ENCODE measurements at regions not wholly inside any gene's neighbourhood (a gene's known extent, or its start where the extent isn't known, plus 50 kb on each side); places are given as distances from the start of the nearest gene placed in this dataset.

DNA sequence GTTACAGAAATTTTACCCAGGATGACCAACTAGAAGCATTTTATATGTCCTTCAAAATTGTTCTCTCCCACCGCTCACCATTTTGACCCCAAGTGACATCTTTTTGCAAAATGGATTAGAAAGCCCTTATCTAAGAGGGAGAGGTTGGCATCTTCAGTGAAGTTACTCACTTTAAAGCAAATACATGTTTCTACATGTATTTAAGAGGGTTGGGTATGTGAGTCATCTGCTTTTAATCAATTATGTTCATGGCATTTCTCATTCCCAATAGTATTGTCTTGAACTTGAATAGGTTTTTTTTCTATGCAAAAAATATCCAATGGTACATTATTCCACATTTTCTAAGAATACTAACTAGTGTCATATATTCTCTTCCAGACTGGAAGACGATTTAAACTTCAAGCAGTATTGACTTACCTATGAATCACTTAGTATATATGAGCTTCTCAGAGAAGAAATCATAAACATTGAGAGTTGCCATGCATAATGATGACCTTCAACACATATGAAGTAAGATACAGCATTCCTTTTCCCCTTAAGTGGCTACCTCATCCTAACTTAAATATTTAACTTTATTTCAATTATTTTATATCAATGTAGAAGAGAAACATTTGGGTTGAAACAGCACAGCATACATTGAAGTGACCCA is 132.8 kb downstream of the POLR1F start:
- TF ChIP-seq, protein P1, sequence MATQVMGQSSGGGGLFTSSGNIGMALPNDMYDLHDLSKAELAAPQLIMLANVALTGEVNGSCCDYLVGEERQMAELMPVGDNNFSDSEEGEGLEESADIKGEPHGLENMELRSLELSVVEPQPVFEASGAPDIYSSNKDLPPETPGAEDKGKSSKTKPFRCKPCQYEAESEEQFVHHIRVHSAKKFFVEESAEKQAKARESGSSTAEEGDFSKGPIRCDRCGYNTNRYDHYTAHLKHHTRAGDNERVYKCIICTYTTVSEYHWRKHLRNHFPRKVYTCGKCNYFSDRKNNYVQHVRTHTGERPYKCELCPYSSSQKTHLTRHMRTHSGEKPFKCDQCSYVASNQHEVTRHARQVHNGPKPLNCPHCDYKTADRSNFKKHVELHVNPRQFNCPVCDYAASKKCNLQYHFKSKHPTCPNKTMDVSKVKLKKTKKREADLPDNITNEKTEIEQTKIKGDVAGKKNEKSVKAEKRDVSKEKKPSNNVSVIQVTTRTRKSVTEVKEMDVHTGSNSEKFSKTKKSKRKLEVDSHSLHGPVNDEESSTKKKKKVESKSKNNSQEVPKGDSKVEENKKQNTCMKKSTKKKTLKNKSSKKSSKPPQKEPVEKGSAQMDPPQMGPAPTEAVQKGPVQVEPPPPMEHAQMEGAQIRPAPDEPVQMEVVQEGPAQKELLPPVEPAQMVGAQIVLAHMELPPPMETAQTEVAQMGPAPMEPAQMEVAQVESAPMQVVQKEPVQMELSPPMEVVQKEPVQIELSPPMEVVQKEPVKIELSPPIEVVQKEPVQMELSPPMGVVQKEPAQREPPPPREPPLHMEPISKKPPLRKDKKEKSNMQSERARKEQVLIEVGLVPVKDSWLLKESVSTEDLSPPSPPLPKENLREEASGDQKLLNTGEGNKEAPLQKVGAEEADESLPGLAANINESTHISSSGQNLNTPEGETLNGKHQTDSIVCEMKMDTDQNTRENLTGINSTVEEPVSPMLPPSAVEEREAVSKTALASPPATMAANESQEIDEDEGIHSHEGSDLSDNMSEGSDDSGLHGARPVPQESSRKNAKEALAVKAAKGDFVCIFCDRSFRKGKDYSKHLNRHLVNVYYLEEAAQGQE (IDR thresholded peaks at IDR 0.05; ENCODE audit: low read depth), result no peak
- no peak for TF ChIP-seq FOXM1 (IDR thresholded peaks at IDR 0.05; ENCODE audit: borderline replicate concordance, low read depth)

Measured in Ishikawa (cell line).